Neural cell (in vitro differentiated cells): ENCODE measurements at regions not wholly inside any gene's neighbourhood (a gene's known extent, or its start where the extent isn't known, plus 50 kb on each side); places are given as distances from the start of the nearest gene placed in this dataset.
"Not testable (repeated sequence)": the region's sequence is repeated elsewhere in the genome, so short reads cannot be mapped to it uniquely, and the experiment has no call there.

Experiments
- H2AFZ ChIP-seq: fragments of 200-600, 300-800 bp; sonication (generic), shearing (Covaris generic); 2 replicates; pipeline ENCODE4 v1.6.0; 2014; ENCODE audit warnings: low read depth, mild to moderate bottlenecking, antibody characterized with exemption, low read length, moderate library complexity
- H3F3A ChIP-seq: fragments of 200-600 bp; shearing (Covaris generic); 2 replicates; pipeline ENCODE4 v1.6.1; 2016; ENCODE audit warnings: mild to moderate bottlenecking, moderate library complexity, mixed read lengths, antibody characterized with exemption, low read length; ENCODE audit not compliant: insufficient read depth, poor library complexity, severe bottlenecking
- H3K27ac ChIP-seq: fragments of 200-600, 300-800 bp; sonication (generic), shearing (Covaris generic); 2 replicates; pipeline ENCODE4 v1.5.1; 2014; ENCODE audit warnings: mild to moderate bottlenecking, low read length, moderate library complexity
- H3K27me3 ChIP-seq: fragments of 300-800, 200-600 bp; sonication (generic), shearing (Covaris generic); 2 replicates; pipeline ENCODE4 v1.6.0; 2014; ENCODE audit warnings: mild to moderate bottlenecking, low read depth, low read length, moderate library complexity; ENCODE audit not compliant: insufficient read depth
- H3K36me3 ChIP-seq: fragments of 300-800, 200-600 bp; sonication (generic), shearing (Covaris generic); 2 replicates; pipeline ENCODE4 v1.5.1; 2014; ENCODE audit warnings: mild to moderate bottlenecking, antibody characterized with exemption, low read length, moderate library complexity; ENCODE audit not compliant: insufficient read depth
- H3K4me2 ChIP-seq: fragments of 300-800, 200-600 bp; sonication (generic), shearing (Covaris generic); 2 replicates; pipeline ENCODE4 v1.6.0; 2014; ENCODE audit warnings: mild to moderate bottlenecking, low read length
- H3K4me3 ChIP-seq: fragments of 300-800, 200-600 bp; sonication (generic), shearing (Covaris generic); 2 replicates; pipeline ENCODE4 v1.5.1; 2014; ENCODE audit warnings: mild to moderate bottlenecking, low read length, moderate library complexity
- H3K79me2 ChIP-seq: fragments of 200-600 bp; shearing (Covaris generic); replicated peaks from 2 replicates; pipeline ENCODE4 v1.6.0; 2014; ENCODE audit warnings: mild to moderate bottlenecking, low read length, moderate library complexity; ENCODE audit not compliant: insufficient read depth
- H3K9ac ChIP-seq: fragments of 300-800, 200-600 bp; sonication (generic), shearing (Covaris generic); 2 replicates; pipeline ENCODE4 v1.6.1; 2016; ENCODE audit warnings: mild to moderate bottlenecking, low read length, mixed read lengths
- H3K9me2 ChIP-seq: fragments of 200-600 bp; shearing (Covaris generic); 2 replicates; pipeline ENCODE4 v1.6.1; 2016; ENCODE audit warnings: mild to moderate bottlenecking, low read length, mixed read lengths; ENCODE audit not compliant: insufficient read depth
- H3K9me3 ChIP-seq: fragments of 200-600, 300-800 bp; sonication (generic), shearing (Covaris generic); 2 replicates; pipeline ENCODE4 v1.6.1; 2016; ENCODE audit warnings: mild to moderate bottlenecking, mixed run types, low read length, moderate library complexity, mixed read lengths
- H4K20me1 ChIP-seq: fragments of 200-600 bp; shearing (Covaris generic); 2 replicates; pipeline ENCODE4 v1.6.1; 2016; ENCODE audit warnings: mild to moderate bottlenecking, mixed run types; ENCODE audit not compliant: insufficient read depth
- EP300 ChIP-seq: fragments of 450-650 bp; conservative IDR thresholded peaks from 2 replicates; pipeline ENCODE4 v1.6.1; 2014; ENCODE audit warnings: antibody characterized with exemption, mild to moderate bottlenecking, moderate library complexity; ENCODE audit not compliant: poor library complexity, severe bottlenecking
- EZH2 ChIP-seq: fragments of 200-600, 300-800 bp; shearing (Covaris generic), sonication (generic); IDR thresholded peaks from 2 replicates; pipeline ENCODE4 v1.6.1; 2014; ENCODE audit warnings: antibody characterized with exemption, low read length, borderline replicate concordance, mild to moderate bottlenecking; ENCODE audit not compliant: insufficient read depth, poor library complexity, severe bottlenecking
- MXI1 ChIP-seq: fragments of 450-650 bp; conservative IDR thresholded peaks from 2 replicates; pipeline ENCODE4 v1.6.1; 2014; ENCODE audit warnings: antibody characterized with exemption, mild to moderate bottlenecking; ENCODE audit not compliant: poor library complexity, severe bottlenecking
- POLR2AphosphoS5 ChIP-seq: IDR thresholded peaks from 2 replicates; pipeline ENCODE4 v1.6.1; 2012
- RAD21 ChIP-seq: fragments of 450-650 bp; conservative IDR thresholded peaks from 2 replicates; pipeline ENCODE4 v1.6.1; 2014; ENCODE audit warnings: antibody characterized with exemption, mild to moderate bottlenecking, moderate library complexity
- SMC3 ChIP-seq: fragments of 450-650 bp; conservative IDR thresholded peaks from 2 replicates; pipeline ENCODE4 v1.6.1; 2014; ENCODE audit warnings: antibody characterized with exemption, mild to moderate bottlenecking, moderate library complexity; ENCODE audit not compliant: poor library complexity
- TAF1 ChIP-seq: IDR thresholded peaks from 2 replicates; pipeline ENCODE4 v1.6.1; 2012; ENCODE audit warnings: low read depth
- TF ChIP-seq, protein P1 (sequence below): IDR thresholded peaks from 2 replicates; pipeline ENCODE4 v1.6.1; 2012; ENCODE audit warnings: borderline replicate concordance
- TF ChIP-seq, protein P2 (sequence below): fragments of 450-650 bp; IDR thresholded peaks from 2 replicates; pipeline ENCODE4 v1.5.1; 2014; ENCODE audit warnings: antibody characterized with exemption, mild to moderate bottlenecking, moderate library complexity; ENCODE audit not compliant: poor library complexity, severe bottlenecking

- H3K27ac ChIP-seq, H3F3A ChIP-seq, H3K4me2 ChIP-seq, H4K20me1 ChIP-seq, H3K9me2 ChIP-seq, H2AFZ ChIP-seq, H3K79me2 ChIP-seq, H3K36me3 ChIP-seq, H3K27me3 ChIP-seq, H3K9ac ChIP-seq, H3K9me3 ChIP-seq, H3K4me3 ChIP-seq: not testable (repeated sequence)
Observed at GRCh38 chrX:19229896-19230295, 107.6 kb upstream of the ADGRG2 start.

GRCh38 chrX:19237901-19238300, 105.8 kb upstream of the PDHA1 start:
- no peaks in the 10 kb centered on the region for H3K9me3 ChIP-seq
- H3F3A ChIP-seq = no peaks in the 10 kb centered on the region
- no peaks in the 10 kb centered on the region for H4K20me1 ChIP-seq
- no peak overlapping the region for H3K27ac ChIP-seq
- no peaks in the 10 kb centered on the region for H3K36me3 ChIP-seq
- H3K79me2 ChIP-seq = no peaks in the 10 kb centered on the region
- TF ChIP-seq SMC3 (no peak), MXI1 (no peak), EP300 (no peak), POLR2AphosphoS5 (no peak), EZH2 (no peak), RAD21 (no peak), TAF1 (no peak)
- TF ChIP-seq, protein P1, sequence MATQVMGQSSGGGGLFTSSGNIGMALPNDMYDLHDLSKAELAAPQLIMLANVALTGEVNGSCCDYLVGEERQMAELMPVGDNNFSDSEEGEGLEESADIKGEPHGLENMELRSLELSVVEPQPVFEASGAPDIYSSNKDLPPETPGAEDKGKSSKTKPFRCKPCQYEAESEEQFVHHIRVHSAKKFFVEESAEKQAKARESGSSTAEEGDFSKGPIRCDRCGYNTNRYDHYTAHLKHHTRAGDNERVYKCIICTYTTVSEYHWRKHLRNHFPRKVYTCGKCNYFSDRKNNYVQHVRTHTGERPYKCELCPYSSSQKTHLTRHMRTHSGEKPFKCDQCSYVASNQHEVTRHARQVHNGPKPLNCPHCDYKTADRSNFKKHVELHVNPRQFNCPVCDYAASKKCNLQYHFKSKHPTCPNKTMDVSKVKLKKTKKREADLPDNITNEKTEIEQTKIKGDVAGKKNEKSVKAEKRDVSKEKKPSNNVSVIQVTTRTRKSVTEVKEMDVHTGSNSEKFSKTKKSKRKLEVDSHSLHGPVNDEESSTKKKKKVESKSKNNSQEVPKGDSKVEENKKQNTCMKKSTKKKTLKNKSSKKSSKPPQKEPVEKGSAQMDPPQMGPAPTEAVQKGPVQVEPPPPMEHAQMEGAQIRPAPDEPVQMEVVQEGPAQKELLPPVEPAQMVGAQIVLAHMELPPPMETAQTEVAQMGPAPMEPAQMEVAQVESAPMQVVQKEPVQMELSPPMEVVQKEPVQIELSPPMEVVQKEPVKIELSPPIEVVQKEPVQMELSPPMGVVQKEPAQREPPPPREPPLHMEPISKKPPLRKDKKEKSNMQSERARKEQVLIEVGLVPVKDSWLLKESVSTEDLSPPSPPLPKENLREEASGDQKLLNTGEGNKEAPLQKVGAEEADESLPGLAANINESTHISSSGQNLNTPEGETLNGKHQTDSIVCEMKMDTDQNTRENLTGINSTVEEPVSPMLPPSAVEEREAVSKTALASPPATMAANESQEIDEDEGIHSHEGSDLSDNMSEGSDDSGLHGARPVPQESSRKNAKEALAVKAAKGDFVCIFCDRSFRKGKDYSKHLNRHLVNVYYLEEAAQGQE = no peak
- TF ChIP-seq, protein P2, sequence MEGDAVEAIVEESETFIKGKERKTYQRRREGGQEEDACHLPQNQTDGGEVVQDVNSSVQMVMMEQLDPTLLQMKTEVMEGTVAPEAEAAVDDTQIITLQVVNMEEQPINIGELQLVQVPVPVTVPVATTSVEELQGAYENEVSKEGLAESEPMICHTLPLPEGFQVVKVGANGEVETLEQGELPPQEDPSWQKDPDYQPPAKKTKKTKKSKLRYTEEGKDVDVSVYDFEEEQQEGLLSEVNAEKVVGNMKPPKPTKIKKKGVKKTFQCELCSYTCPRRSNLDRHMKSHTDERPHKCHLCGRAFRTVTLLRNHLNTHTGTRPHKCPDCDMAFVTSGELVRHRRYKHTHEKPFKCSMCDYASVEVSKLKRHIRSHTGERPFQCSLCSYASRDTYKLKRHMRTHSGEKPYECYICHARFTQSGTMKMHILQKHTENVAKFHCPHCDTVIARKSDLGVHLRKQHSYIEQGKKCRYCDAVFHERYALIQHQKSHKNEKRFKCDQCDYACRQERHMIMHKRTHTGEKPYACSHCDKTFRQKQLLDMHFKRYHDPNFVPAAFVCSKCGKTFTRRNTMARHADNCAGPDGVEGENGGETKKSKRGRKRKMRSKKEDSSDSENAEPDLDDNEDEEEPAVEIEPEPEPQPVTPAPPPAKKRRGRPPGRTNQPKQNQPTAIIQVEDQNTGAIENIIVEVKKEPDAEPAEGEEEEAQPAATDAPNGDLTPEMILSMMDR = no peak
- H3K9me2 ChIP-seq = no peaks in the 10 kb centered on the region
- no peak overlapping the region for H3K9ac ChIP-seq
- H3K27me3 ChIP-seq = no peaks in the 10 kb centered on the region
- no peak overlapping the region for H3K4me2 ChIP-seq
- no peak overlapping the region for H2AFZ ChIP-seq
- no peak overlapping the region for H3K4me3 ChIP-seq

GRCh38 chrX:19243431-19243830, 100.3 kb upstream of the PDHA1 start:
- no peak for TF ChIP-seq SMC3
- no peak for TF ChIP-seq MXI1
- no peak for TF ChIP-seq EP300
- TF ChIP-seq TAF1 = no peak
- TF ChIP-seq EZH2 = no peak
- TF ChIP-seq, protein P1 = no peak
- TF ChIP-seq POLR2AphosphoS5 = no peak
- TF ChIP-seq, protein P2 = no peak
- no peak for TF ChIP-seq RAD21
- H3K9me3 ChIP-seq = no peaks in the 10 kb centered on the region
- H3K9ac ChIP-seq = no peak overlapping the region
- no peak overlapping the region for H3K4me3 ChIP-seq
- H3K4me2 ChIP-seq = no peak overlapping the region
- no peak overlapping the region for H2AFZ ChIP-seq
- no peaks in the 10 kb centered on the region for H3K36me3 ChIP-seq
- no peaks in the 10 kb centered on the region for H3K79me2 ChIP-seq
- H3K27me3 ChIP-seq = no peaks in the 10 kb centered on the region
- H3K27ac ChIP-seq = no peak overlapping the region
- no peaks in the 10 kb centered on the region for H3F3A ChIP-seq
- H3K9me2 ChIP-seq = no peaks in the 10 kb centered on the region
- H4K20me1 ChIP-seq = no peaks in the 10 kb centered on the region
